ENCODE measurements at regions not wholly inside any gene's neighbourhood (a gene's known extent, or its start where the extent isn't known, plus 50 kb on each side); places are given as distances from the start of the nearest gene placed in this dataset.

DNA sequence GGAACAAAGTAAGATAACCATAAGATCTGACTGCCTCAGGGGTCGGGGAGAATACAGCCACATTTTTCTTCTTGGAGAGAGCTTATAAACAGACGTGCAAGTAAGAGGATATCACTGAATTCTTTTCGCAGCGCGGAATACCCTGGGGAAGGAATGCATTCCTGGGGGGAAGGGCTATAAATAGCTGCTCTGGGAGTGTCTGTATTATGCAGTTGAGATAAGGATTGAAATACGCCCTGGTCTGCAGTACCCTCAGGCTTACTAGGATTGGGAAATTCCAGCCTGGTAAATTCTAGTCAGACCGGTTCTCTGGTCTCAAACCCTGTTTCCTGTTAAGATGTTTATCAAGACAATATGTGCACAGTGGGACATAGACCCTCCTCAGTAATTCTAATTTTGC lies 1491.7 kb upstream of the RAG2 start:
- H3K4me3 ChIP-seq (ENCODE audit: low read depth, low read length) = no peak overlapping the region
- no peak for DNase-seq (ENCODE audit: low read depth)
- TF ChIP-seq, protein P1, sequence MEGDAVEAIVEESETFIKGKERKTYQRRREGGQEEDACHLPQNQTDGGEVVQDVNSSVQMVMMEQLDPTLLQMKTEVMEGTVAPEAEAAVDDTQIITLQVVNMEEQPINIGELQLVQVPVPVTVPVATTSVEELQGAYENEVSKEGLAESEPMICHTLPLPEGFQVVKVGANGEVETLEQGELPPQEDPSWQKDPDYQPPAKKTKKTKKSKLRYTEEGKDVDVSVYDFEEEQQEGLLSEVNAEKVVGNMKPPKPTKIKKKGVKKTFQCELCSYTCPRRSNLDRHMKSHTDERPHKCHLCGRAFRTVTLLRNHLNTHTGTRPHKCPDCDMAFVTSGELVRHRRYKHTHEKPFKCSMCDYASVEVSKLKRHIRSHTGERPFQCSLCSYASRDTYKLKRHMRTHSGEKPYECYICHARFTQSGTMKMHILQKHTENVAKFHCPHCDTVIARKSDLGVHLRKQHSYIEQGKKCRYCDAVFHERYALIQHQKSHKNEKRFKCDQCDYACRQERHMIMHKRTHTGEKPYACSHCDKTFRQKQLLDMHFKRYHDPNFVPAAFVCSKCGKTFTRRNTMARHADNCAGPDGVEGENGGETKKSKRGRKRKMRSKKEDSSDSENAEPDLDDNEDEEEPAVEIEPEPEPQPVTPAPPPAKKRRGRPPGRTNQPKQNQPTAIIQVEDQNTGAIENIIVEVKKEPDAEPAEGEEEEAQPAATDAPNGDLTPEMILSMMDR (conservative IDR thresholded peaks at IDR 0.05; ENCODE audit: low read depth, low read length) = no peak

DNA sequence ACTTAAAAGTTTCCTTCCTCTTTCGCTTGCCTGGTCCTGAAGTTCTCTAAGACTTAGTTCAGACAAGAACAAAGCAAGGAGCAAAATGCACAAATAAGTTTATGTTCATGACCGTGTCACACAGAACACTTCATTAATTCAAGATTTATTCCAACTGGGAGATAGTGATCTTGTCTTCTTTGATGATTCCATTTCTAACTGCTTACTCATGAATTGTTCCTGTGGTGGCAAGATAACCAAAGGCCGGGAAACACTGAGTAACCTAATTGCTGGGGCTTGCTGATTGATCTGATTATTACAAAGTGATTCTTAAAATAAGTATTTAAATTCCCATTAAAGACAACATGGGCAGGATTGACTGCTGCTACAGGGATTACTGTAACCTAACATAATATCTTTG lies 1462.9 kb upstream of the RAG2 start:
- DNase-seq (ENCODE audit: low read depth) = no peak
- H3K4me3 ChIP-seq (ENCODE audit: low read depth, low read length) = no peak overlapping the region
- TF ChIP-seq, protein P1 (conservative IDR thresholded peaks at IDR 0.05; ENCODE audit: low read depth, low read length) = no peak

DNA sequence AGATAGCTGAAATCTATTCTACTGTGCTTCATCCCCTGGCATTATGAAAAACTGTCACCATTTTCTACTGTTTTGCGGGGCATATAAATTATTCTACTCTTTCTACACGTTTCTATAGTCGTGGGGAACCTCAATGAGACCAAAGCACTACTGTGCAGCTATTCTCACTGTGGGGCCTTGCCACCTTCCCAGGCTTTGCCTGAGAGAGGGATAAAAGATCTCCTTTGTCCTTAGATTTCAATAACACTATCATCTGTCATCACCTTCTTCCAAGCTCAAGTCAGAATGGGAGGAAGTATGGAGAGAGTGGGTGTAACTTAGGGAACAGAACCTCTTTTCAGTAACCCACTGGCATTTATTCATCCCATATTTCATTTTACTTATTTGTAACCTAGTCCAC lies 1462.1 kb upstream of the RAG2 start:
- DNase-seq (ENCODE audit: low read depth) = no peak
- TF ChIP-seq, protein P1 (conservative IDR thresholded peaks at IDR 0.05; ENCODE audit: low read depth, low read length) = no peak
- no peak overlapping the region for H3K4me3 ChIP-seq (ENCODE audit: low read depth, low read length)

DNA sequence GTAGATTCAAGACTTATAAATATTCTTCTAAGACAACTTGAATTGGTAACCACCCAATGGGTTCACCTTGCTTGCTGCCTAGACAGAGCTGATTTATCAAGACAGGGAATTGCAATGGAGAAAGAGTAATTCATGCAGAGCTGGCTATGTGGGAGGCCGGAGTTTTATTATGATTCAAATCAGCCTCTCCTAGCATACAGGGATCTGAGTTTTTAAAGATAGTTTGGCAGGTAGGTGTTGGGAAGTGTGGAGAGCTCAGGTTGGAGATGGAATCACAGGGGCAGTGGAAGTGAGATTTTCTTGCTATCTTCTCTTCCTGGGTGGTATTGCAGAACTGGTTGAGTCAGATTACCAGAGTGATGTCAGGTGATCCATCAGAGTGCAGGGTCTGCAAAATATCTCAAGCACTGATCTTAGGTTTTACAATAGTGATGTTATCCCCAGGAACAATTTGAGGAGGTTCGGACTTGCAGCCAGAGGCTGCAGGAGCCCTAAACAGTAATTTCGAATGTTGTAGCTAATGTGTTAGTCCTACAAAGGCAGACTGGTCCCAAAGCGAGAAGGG lies 1448.6 kb upstream of the RAG2 start:
- TF ChIP-seq, protein P1 (conservative IDR thresholded peaks at IDR 0.05; ENCODE audit: low read depth, low read length) = no peak
- no peak overlapping the region for H3K4me3 ChIP-seq (ENCODE audit: low read depth, low read length)

DNA sequence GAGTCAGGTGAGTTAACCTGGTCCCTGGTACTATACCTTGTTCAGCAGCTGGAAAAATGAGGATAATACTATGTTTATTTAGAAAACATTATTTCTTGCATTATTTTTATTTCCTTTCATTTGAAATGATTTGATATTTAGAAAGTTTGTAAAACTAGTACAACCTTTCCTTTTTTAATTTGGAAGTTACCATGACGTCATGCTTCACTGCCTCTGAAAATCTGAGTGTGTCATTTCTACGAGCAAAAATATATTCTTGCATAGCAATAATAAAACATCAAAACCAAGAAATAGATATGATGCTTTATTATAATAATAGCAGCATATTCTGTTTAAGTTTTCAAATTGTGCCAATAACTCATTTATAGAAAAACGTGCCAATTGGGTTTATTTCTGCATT lies 1445.0 kb upstream of the RAG2 start:
- TF ChIP-seq, protein P1 (conservative IDR thresholded peaks at IDR 0.05; ENCODE audit: low read depth, low read length) = no peak
- no peak overlapping the region for H3K4me3 ChIP-seq (ENCODE audit: low read depth, low read length)
- no peak for DNase-seq (ENCODE audit: low read depth)

More for the DNA sequence above, 1448.6 kb upstream of the RAG2 start:
- no peak for DNase-seq (ENCODE audit: low read depth)

DNA sequence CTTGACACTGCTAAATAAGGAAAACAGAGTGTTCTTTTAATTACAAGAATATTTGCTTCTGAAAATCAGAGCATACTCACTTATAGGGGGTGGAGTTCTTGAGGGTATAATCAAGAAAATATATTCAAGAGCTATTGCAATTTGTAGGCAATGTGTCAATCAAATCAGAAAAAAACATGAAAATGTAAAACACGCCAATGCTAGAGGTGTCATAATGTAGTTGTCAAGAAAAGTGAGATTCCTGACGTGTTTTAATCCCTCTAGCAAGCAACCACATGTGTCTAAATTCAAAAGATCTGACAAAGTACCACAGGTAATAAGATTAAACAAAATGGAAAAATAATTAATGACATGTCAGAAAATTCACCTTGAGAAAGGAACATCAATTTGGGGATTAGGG lies 1440.7 kb upstream of the RAG2 start:
- no peak for DNase-seq (ENCODE audit: low read depth)
- TF ChIP-seq, protein P1 (conservative IDR thresholded peaks at IDR 0.05; ENCODE audit: low read depth, low read length) = no peak
- no peak overlapping the region for H3K4me3 ChIP-seq (ENCODE audit: low read depth, low read length)

DNA sequence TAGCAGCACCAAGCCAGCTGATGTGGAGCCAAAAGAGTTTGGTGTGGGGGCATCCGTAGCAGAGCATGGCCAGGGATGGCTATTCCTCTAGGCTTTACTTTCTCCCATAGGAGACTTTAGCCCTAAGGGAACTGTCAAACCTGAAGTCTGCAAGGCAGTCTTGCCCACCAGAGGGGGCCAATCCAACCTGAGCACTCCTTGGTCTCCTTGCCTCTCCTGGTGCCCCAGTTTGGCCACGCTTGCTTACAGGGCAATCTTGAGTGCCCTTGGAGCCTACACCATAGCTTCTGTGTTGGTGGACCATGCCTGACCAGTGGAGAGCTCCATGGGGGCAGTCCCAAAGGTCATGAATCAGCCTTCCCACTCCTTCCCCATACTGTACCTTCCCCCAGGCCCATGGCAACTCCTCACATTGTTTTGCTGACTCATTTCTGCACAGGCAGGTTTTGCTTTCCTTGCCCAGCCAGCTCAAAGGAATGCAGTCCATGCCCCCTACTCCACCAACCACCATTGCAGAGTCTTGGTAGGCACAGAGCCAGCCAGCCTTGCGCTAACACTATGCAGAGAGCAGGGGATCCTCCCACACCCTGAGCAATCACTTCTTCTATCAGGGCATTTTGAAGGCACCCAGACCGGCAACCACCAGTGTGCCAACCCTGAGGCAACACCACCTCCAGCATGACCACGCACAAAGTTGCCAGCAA lies 1421.2 kb upstream of the RAG2 start:
- TF ChIP-seq, protein P1 (conservative IDR thresholded peaks at IDR 0.05; ENCODE audit: low read depth, low read length) = no peak
- DNase-seq (ENCODE audit: low read depth) = peak; percentile 15
- H3K4me3 ChIP-seq (ENCODE audit: low read depth, low read length) = no peak overlapping the region
